IPS-NIHi11 (cell line): ENCODE measurements at regions not wholly inside any gene's neighbourhood (a gene's known extent, or its start where the extent isn't known, plus 50 kb on each side); places are given as distances from the start of the nearest gene placed in this dataset.

ENCODE experiments used
- DNase-seq: peaks from one replicate; pipeline ENCODE4 v3.0.0; 2012; ENCODE audit warnings: mixed read lengths, low spot score

DNA sequence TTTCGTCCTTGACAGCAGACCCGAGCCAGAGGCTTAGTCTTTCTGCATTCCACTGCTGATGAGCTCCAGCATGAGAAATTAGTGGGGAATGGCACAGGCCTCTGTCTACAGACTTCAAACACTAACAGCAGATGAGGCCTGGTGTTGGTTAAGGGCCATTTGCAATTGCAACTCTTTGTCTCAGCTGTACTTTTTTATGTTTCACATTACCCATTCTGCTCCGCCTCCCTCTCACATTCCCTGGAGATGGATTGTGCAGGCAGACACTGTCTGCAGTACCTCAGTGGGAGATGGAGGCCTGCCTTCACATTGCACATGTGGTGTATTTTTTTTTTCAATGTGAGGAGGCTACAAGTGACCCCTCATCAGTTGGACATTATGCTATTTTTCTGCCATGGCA is 370.2 kb downstream of the DUSP10 start:
- DNase-seq = no peak

DNA sequence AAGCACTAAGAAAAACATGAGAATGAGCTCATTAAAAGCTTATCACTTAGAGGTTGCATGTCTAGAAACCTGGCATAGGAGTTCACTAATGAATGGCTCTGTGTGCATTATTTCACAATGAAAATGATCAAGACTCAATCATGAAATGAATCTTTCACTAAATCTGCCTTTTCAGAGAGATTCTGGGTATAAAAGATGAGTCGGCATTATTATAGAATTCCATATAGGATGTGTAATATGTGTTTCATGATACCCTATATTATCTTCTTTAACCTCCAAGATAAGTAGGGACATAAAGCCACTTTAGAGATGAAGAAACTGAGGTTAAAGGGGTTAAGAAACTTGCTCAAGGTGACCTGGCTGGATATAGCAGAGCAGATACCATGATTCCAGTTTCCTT is 368.1 kb downstream of the DUSP10 start:
- DNase-seq = no peak

DNA sequence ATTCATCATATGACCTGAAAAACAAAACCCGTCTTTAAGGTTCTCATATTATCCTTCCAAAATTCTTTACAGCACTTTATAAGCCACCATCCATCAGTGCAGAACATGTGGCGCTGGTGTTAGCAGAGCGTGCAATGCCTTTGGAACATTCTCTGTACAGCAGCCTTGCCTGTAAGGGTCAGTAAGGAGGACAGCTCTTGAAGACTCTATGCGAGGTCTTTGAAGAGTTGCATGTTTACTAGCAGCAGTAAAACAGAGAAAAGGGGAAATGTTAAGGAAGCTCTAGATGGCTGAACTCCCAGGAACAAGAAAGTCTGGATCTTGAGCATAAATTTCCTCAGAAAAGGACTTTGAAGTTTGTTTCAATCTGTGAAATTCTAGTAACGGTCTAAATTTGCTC is 365.6 kb downstream of the DUSP10 start:
- DNase-seq = no peak

DNA sequence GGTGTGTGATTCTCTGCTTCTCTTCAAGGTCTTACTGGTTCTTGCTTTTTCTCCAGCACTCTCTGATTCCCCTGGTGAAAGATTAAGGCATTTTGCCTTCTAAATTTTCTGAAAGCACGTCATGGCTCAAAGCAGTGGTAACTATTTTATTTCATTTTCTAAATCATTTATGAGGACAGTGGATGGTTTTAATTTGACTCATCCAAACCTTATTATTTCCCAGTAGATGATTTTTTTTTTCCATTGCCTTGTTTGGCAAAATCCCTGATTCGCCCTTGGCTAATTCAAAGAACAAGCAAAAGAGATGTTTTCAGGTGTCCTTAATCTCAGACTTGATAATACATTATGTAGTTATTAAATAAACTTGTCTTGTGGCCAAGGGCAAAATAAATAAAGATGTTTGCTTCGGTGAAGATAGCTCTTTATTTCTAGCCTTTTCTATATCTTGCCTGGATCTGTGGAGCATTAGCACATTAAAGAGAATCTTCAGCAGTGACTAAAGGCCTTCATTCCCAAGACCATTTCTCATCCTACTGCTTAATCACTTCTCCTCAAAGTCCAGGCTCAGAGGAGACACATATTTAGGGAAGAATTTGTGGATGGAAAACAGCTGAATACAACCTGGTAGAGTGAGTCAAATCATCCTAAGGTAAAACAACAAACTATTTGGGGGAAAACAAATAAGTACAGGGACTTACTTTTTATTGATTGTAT is 359.8 kb downstream of the DUSP10 start:
- DNase-seq = no peak

DNA sequence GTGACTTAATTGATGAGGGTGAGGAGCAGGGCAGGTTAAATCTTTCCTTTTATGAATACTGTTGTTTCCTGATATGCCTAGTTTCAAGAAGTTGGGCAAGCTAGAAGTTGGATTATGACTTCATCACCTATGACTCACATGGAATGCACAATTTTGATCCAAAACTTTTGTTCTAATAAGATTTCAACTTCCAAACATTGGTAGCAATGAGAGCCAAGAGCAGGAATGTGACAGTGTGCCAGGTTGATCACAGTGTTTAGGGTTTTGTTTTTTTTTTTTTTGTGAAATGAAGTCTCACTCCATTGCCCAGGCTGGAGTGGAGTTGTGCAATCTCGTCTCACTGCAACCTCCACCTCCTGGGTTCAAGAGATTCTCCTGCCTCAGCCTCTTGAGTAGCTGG is 349.4 kb downstream of the DUSP10 start:
- DNase-seq = no peak

DNA sequence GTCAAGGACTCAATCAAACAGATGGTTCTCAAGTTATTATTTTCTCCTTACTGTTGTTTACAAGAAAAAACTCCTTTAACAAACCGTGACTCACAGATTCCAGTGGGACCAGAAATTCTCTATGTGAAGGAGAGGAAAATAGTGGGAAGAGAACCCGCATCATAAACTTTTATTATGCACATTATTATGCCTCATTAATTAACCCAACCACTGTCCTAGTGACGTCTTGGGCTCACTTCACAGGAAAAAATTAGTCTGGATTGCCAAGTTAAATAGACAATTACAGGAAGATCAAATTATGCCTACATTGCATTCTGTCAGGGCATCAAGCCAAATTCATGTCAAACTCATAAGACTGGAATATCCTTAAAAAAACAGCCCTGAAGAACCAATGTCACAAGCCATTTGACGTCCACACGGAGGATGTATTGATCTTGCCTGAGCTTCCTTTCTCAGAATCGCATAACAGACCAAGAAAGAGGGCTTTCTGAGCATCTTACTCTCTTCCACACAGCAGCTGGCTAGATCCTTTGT is 347.8 kb downstream of the DUSP10 start:
- no peak for DNase-seq

DNA sequence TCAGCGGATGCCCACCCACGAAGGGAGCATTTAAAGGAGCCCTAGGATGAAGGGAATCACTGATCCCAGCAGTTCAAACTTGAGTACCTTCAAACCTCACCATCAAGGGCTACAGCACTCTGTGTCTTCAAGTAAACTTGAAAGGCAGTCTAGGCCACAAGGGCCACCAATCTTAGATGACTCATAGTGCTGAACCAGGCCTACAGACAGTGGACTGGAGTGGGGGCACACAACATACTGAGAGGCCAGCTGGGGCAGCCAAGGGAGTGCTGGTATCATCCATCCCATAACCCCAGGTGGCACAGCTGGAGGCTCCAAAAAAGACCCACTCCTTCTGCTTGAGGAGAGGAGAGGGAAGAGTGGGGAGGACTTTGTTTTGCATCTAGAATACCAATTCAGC is 345.4 kb downstream of the DUSP10 start:
- no peak for DNase-seq

DNA sequence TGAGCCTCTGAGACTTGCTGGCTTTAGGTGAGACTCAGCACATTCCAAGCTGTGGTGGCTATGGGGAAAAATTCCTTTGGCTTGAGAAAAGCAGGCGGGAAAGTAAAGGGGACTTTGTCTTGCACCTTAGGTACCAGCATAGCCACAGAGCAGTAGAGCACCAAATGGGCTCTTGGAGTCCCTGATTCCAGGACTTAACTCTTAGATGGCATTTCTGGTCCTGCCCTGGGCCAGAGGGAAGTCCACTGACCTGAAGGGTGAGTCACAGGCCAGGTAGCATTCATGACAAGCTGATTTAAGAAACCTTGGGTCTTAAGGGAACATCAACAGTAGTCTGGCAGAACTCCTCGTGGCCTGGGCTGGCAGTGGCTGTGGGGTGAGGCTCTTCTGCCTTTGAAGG is 344.7 kb downstream of the DUSP10 start:
- DNase-seq = no peak

DNA sequence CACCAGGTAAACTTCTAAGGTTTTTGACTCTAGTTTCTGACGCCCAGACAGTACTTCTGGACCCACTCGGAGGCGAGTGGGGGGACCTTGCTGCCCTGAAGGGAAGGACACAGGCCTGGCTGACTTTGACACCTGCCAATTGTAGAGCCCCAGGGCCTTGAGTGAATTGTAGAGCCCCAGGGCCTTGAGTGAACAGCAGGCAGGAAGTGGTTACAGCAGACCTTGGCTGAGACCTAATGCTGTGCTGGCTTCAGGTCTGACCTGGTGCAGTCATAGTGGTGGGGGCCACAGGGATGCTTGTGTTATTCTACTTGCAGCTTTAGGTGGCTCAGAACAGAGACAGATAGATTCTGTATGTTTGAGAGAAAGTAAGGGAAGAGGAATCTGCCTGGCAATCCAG is 344.3 kb downstream of the DUSP10 start:
- no peak for DNase-seq

DNA sequence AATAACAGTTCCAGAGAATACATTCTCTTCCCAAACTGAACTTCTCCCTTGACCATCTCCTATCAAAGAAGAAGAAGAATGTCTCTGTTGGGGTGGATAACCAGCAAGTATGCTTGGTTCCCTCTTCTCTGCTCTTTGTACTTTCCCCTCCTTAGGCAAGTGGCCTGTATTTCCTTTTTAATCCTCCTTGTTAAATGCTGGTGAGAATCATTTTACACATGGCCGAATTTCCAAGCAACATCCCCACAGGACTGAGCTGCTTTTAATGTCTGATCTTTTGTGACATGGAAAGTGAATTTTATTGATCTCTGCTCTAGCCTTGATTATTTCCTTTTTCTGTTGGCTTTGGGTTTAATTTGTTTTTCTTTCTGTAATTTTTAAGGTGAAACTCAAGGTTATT is 336.7 kb downstream of the DUSP10 start:
- DNase-seq = no peak

DNA sequence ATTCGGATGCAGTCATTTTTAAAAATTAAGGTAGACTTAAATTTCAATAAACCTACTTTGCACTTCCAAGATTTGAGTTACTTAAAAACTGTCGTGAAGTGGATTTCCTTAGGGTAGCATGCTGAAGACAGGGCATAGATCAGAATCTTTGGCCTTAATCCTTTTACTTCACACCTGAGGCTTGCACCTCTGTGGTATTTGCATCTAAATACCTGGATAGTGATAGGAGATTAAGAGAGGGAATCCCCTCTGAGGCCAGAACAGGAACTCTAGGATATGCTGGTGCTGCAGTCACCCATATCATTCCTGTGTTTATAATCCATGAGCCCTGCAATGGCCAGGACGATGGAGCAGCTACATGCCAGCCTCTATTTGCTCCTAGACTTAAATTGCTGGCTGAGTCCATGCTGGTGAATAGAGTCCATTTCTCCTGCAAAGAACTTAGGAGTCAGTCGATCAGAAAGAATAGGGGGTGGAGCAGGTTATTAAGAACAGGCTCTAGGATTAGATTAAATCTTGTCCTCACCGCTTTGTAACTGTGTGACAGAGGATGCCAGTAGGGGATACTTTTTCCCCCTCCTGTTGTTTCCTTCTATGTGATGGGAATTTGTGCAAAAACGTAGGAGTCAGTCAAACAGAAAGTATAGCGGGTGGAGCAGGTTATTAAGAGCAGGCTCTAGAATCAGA is 333.6 kb downstream of the DUSP10 start:
- DNase-seq = no peak

DNA sequence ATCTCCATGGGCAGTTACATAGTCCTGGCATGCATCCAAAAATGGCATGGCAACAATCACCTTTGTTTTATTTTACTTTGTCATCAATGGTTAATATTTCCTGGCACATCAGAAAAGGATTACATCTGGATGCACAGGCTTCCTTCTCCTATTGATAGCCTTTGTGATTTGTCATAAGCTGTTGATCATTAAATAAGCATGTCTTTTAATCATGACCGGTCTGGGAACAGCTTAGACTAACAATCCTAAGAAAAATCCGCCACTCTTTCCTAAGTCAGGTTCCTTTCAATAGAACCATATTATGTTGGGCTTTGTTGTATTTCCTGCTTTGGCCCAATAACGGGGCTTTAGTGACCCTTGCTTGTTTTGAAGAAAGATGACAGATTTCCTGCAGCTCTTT is 330.6 kb downstream of the DUSP10 start:
- no peak for DNase-seq

DNA sequence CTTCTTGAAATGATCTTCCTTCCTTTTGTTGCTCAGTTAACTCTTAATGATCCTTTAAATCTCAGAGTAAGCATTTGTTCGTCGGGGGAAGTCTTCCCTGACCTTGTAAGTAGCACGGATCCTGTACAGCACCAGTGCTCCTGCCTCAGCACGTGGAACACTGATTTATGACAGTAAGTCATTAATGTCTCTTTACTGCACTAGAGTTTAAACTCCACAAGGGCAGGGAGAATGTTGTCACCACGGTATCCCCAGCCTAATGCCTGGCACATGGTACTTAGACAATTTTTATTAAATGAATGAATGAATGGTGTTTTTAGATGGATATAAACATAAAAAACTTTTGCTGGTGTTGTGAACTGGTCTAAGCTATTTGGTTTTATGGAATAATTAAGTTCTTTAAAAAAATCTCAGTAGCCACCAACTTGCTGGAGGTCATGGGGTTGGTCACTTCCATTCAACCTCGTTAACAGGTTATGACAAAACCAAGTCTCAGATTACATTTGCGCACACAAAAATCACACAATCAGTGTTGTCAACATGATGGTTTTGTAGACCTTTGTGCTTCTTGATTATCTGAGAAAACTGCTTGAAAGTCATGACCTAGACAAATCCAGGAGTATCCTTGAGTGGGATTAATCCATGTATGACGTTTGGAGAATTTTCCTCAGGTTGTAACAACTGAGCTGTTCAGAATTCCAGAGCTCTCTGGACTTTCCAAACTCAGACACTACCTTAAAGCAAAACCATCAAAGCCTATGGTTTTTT is 326.9 kb downstream of the DUSP10 start:
- no peak for DNase-seq

DNA sequence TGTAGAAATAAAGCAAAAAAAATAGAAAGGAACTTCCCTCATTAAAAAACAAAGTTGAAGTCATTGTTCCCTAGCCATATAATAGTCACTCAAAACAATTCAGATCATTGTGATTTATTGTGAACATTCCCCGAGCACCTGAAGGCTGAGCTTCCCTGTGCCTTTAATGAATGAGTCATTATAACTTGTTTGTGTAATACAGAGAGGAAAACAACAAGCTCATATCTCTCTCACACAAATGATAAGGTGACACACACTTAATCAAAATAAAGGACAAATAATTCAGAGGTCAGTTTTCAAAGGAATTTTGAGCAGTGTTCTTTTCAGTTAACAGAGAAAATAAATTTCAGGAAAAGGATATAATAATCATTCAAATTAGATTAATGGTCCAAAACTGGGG is 326.2 kb downstream of the DUSP10 start:
- no peak for DNase-seq

DNA sequence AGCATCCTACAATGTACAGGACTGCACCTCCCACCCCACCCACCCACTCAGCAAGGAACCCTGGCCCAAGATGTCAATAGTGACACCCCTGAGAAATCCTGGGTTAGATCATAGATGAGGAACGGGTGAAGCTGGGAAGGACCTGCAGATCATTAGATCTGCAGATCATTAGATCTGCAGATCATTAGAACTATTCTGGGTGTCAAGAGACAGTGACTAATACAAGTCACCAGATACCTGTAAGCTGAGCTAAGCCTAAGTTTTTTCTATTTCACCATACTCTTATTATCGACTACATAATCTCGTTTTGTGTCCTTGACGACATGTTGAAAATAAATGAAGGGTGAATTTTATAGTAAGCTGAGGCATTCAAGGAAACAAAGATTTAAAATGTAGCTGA is 325.7 kb downstream of the DUSP10 start:
- DNase-seq = no peak

DNA sequence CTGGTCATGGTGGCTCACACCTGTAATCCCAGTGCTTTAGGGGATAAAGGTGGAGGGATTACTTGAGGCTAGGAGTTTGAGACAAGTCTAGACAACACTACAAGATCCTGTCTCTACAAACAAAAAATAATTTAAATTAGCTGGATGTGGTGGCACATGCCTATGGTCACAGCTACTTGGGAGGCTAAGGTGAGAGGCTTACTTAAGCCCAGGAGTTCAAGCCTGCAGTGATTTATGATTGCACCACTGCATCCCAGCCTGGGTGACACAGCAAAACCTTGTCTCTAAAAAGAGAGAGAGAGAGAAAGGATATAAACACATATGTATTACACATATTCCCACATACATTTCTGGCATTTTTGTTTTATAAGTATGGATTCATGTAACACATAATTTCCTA is 325.2 kb downstream of the DUSP10 start:
- DNase-seq = no peak

DNA sequence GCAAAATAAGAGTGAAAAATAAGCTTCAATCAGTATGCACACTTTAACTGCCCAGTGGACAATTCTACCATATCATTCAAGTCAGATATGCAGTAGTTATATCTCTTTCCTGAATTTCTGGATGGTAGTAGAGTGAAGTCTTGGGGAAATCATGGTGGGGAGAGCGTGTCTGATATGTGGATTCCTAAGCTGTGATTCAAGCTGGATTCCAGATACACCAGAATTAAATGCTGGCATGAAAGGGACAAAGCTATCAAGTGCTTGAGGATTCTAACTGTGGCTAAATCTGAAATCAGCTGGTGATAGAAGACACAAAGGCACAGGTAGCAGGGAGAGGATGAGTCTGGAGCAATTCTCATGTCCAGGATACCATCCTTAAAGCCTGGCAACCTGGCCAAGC is 323.5 kb downstream of the DUSP10 start:
- DNase-seq = no peak

DNA sequence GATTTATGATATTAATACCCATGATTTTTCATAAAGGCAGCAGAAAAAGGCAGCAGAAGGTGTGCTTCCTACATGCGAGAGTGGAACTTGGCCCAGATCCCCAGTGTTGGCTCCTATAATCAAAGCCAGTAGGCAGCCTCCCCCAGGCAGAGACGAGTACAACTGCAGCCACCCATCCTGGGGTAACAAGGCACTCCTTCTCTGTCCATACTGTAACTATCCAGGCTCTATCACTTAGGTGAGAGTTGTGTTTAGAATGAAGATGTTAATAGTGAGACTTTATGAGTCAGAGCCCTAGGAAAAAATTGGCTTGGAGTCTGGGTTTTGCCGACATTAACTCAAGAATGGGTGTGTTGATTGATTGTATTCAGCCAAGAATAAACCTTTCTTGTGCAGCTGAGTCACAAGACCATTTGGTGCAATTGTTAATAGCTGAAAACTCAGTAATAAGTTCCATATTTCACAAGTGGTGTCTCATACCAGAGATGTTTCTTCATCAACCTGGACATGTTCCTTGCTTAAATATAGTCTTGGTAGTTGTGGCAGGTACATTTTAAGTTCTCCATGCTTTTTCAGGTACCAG is 322.3 kb downstream of the DUSP10 start:
- DNase-seq = no peak

DNA sequence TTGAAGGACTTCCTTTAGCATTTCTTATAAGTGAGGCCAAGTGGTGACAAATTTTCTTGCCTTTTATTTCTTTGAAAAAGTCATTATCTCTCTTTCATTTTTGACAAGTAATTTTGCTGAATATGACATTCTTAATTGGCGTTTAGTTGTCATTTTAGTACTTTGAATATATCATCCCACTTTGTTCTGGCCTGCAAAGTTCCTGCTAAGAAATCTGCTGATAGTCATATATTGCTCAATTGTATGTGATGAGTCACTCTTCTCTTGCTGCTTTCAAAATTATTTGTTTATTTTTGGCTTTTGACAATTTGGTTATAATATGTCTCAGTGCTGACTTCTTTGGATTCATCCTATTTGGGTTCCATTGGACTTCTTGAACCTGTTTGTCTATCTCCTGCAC is 312.6 kb downstream of the DUSP10 start:
- DNase-seq = no peak

DNA sequence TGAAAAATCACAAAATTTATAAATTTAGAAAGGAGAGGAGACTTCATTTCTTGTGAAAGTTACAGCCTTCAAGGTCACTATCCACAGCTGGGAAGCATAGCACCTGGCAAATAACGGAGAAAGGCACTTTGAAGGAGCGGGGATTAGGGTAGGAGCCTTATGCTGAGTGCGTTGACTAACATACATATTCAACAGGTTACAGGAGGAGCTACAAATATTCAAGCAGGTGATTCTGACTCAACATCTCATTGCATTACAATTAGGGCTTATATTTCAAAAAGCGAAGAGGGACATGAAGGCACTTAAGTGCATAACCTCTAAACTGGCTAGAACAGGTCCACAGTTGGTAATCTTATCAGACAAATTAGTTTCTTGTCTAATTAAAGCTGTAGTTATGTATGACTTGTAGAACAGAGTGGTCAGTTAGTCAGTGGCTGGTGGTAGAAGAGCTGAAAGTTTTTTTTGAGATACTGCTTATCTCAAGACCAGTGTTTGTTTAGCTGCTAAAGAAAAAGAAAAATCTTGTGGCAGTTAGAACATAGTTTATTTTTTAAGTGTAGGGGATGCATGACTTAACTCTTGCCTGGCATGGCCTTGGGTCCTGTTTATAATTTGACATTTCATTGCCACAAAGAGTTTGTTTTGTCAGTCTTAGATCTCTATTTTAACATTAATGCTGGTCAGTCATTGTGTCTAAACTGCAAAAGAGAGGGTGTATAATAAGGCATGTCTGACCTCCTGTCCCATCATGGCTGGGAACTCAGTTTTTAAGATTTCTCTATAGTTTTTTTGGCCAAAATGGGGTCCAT is 311.5 kb downstream of the DUSP10 start:
- DNase-seq = no peak

DNA sequence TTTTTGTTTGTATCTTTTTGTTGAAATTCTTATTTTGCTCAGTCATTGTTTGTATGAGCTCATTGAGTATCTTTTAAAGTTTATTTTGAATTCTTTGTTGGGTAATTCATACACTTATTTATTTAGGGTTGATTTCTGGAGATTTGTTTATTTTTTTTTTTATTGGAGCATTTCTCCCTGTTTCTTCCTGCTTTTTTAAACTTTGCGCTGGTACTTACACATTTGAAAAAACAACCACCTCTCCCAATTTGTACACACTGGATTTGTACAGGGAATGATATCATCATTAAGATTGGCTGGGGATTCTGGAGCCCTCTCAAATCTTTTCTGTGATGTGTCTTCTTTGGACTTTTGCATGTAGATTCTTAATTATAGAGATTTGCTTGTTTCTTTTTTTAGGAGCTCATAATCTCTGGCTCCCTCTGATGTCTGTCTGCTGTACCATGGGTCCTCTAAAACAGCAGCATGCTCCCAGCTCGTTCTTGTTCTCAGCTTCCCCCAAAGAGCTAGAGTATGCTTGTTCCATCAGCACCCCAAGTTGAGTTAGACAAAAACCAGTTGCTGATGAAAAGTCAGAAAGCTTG is 310.7 kb downstream of the DUSP10 start:
- DNase-seq = no peak
